Stimulated activated naive CD4-positive, alpha-beta T cell (primary cell): ENCODE measurements at regions not wholly inside any gene's neighbourhood (a gene's known extent, or its start where the extent isn't known, plus 50 kb on each side); places are given as distances from the start of the nearest gene placed in this dataset.

Source experiments
- DNase-seq, 6 experiments: peaks; one replicate each; lab custom pipeline; 2025; lab: John Stamatoyannopoulos, UW

DNA sequence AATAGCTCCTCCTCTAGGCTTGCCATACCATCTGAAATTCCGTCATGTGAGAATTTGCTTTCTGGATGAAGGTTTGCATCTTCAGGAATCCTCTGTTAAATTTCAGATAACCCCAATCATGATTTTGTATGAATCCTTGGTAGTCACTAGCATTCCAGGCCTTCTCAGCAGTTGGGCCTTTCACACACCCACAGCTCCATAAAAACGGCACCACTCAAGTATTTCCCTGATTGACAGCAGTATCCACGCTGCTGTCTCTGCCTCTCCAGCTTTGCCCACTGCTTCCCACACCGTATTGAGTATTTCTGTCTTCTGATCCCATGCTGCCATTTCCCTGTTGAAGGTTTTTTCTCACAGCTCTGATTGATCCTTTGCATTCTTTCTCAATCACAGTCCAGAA, 208.7 kb upstream of the NCAM1 start:
- no peak for DNase-seq

DNA sequence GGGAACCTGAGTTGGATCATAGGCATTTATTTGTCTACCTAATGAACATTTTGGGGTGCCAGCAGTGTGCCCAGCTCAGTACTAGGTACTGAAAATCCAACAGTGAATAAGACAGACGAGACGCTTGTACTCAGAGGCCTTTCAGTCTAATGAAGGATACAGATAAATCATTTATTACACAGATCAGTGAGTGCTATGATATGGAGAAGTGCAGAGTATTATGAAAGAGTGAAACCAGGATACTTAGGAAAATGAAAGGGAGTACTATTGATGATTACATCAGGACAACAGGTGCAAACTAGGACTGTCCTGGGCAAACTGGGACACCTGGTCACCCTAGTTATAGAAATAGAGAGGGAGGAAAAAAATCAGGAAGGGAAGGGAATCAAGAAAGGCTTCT, 207.5 kb upstream of the NCAM1 start:
- no peak for DNase-seq

DNA sequence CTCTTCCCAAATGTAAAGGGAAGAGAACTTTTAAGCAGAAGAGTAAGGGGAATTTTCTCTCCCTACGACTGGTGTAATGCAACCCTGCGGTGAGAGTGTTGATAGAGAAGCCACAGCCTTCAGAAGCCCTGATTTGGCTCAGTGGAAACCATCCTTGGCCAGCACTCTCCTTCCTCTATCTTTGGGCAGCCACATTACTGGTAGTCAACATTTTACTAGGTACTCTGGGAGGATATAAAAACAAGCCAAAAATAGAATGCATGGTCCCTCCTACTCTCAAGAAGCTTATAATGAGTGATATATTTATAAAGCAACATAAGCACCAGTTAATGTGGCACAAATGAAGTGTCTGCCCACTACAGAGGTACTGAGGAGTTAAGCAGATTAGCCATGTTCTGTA, 201.8 kb upstream of the NCAM1 start:
- DNase-seq = no peak

DNA sequence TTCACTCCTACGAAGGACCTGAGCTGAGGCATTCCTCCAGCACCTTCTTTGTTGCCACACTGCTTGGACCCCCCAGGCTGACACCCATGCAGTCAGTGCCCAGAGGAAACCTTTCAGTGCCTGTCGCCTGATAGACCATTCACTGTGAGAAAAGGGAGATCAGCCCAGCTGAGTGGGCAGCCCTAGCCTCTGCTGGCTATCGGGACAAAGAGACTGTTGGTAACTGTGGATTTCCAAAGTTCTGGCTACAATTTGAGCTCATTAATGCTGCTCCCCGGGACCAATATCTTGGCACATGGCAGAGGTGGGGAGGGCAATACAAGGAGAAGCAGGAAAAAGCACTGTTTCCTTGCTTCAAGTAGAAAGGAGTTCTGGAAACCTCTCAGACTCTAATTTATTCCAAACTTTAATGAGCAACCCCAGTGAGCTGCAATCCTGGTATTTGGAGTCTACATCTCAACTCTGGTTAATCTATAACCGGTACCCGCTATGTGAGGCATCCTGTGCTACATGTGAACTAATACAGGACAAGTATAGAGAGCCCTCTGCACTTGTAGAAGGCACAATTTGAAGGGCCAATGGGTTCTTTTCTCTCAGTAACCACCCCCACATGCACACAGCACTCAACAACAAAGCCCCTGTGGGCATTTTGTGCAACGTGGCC, 200.7 kb upstream of the NCAM1 start:
- DNase-seq = no peak

DNA sequence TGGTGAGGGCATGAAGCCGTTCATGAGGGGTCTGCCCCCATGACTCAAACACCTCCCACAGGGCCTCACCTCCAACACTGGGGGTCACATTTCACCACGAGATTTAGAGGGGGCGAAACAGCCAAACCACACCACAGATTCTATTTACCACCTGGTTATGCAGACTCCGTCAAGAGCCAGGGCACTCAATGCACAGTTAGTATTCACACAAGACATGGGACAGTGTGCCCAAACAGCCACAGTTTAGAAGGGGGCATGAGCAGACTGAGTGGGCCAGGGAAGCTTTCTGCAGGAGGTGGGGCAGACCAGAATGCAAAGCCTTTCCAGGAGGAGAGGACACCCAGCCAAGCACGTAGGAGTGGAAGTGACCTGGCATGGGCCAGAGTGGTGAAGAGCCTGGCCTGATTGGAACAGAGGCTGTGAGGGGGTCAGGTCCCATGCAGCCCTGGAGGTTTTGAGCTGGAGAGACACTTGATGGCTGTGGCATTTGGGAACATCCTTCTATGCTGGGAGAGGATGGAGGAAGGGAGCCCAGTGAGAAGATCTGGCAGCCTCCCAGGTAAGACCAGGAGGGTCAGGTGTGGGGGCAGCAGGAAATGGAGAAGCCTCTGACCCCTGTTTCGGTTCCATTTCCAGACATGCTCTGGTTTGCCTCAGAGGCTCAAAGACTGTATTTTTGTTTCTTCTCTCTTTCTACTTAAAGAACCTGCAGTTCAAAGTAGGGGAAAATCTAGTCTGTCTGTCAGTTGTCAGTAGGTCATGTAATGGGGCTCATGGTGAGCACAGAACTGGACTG, 199.1 kb upstream of the NCAM1 start:
- DNase-seq = no peak

DNA sequence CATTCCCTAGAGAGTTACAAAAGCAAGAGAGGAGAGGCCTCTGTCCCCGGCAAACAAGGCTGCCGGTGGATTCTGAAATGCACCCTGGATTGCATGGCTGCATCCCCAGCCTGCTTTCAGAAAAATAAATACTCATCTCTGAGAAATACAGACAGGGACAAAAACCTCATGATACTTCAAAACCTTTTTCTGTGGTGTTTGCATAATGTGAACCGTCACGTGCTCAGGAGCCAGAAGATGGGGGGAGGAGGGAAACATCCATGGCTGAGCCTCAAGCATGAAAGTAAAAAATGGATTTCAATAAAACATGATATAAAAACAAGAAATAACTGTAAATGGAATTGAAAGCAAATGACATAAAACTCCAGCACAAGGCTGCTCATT, 198.5 kb upstream of the NCAM1 start:
- DNase-seq = no peak

DNA sequence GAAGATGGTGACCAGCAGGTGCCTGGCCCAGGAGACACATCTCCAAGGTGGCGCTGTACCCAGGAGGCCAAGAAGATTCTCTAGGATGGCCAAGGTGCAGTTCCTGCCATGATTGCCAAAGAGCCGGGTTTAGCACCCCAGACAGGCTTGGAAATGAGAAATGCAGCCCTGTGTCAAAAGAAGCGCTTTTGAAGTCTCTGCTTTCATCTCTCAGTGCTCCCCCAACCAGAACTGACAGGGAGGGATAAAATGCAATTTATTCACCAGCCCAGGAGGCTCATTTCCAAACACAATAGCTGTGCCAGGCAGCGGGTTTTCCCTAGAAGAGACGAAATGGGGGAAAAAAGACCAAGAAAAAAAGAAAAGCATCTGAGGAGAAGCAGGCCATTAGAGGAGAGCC, 195.9 kb upstream of the NCAM1 start:
- DNase-seq = no peak

DNA sequence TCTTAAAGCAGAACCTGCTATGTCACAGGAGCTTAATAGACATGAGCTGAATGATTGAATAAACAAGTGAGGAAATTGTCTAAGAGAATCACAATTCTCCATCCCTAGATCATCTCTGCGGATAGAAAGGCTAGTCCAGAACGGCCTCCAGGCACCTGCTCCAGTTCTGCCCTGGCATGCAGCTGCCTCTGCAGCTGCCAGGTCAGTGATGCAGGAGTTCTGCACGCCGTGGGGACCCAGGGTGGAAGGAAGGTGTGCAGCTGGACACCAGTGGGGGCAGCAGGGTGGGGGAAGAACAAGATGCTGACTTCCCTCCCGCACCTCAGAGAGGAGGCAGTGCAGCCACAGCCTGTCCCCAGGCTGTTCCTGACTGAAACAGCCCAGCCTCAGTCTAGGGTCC, 192.1 kb upstream of the NCAM1 start:
- DNase-seq = no peak

DNA sequence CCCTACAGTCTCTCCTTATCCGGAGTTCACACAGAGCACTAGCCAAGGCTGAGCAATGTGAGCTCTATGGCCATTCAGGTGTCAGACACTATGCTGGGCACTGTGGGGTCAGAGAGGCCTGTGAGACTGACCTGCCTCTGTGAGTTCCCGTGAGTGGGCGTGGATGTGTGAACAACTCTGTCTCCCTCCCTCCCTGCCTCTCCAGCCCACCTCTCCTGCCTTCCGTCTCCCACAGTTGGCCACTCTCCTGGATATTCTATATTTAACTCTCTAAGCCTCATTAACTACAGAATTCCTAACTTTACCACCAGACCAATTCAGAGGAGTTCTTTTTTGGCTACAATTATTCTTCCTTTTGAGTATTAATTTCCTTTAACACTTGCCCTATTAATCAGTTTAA, 191.6 kb upstream of the NCAM1 start:
- no peak for DNase-seq

DNA sequence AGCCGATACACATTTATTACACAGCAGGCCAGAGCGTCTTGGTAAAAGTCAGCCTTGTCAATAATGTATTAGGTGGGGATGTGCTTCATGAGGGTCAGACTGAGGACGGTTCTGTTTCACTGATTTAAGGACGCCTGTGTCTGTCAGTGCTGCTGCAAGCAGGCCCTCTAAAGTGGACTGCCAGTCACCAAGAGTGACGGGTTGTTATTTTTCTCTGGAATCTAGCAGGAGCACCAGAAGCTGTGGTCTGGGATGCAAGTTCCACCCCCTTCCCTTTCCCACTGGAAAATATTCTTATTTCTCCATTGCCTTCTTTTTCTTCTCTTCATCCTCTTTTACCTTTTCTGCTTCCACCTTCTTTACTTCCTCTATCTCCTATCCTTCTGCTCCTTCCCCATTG, 191.2 kb upstream of the NCAM1 start:
- DNase-seq = no peak

DNA sequence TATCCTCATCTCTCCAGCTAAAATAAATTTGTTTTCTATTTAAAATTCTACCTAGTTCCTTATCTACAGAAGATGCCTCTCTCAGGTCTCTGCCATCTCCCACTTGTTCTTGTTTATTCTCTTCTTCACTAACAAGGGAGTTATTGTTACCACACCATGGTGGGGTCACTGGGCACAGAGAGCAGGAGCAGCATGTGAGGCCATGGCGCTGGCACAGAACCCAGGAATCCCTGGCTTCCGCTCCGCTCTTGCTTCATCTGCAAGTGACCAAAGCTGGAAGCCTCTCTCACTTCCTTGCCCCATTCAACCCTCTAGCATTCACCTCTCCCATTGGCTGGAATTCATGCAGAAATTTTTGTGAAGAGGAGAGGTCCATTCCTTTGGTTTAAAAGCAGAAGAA, 190.7 kb upstream of the NCAM1 start:
- DNase-seq = no peak

DNA sequence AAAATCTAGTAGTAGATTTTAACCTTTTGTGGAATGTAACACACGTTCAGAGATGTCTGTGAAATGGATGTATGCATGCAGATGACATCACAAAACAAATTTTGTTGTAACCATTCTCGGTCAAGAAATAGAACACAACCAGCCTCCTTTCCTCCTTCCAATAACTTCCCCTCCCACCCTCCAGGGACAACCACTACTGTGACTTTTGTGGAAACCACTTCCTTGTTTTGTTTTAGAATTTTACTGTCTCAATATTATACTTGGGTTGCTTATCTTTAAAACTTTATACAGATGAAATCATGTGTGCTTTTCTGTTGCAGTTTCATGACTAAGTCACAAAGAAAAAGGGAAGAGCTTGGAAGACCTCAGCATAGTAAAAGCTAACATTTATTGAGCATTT, 189.4 kb upstream of the NCAM1 start:
- DNase-seq = no peak

DNA sequence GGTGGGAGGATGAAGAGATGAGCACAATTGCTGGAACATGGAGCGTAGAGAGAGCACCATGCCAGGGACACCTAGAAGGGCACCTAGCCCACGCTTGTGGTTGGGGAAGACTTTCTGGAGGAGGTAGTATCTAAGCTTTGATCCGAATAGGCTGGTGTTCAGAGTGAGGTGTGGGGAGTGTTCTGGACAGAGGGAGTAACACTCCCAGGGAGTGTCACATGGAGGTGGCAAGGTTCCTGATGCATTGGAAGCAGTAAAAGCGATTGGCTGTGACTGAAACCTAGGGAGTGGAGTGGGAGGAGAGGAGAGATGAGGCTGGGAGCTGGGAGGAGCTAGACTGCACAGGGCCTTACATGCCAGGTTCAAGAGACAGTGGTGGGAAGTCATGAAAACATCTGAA, 188.0 kb upstream of the NCAM1 start:
- no peak for DNase-seq

DNA sequence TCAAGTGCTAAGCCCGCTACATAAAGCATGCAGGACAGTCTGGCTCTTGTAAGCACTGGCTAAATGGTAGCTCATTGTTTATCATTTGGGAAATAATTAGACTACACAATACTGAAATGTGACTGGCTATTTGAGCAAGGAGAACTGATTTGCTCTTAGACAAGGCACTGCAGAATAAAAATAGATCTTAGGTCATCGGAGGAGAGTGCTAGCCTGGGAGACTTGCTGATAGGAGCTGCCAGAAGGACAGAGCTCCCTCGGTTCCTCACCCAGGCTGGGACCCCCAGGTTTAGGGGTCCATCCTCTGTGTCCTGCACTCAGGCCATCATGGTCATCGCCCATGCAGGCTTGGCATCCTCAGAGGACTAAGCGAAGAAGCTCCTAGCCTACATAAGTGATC, 184.4 kb upstream of the NCAM1 start:
- DNase-seq = no peak

DNA sequence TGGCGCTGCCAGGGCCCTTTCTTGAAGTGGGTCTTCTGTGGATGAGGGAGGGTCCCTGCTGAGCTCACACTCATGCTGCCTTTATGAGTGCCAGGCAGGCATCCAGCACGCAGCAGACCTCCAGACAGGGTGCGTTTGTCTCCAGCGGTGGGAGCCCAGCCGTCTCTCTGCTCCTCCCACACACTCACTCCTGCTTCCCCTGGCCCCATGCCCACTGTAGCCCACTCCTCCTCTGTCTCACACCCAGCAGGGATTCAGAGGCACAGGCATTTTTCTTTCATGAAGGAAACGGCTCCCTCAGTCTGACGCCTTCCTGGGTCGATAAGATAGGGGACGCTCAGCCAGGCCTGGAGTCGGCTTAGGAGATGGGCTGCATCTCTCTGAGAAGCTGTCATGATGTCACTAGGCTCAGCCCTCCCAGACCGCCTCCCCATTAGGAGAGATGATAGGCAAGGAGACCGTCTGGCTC, 183.9 kb upstream of the NCAM1 start:
- DNase-seq = no peak

DNA sequence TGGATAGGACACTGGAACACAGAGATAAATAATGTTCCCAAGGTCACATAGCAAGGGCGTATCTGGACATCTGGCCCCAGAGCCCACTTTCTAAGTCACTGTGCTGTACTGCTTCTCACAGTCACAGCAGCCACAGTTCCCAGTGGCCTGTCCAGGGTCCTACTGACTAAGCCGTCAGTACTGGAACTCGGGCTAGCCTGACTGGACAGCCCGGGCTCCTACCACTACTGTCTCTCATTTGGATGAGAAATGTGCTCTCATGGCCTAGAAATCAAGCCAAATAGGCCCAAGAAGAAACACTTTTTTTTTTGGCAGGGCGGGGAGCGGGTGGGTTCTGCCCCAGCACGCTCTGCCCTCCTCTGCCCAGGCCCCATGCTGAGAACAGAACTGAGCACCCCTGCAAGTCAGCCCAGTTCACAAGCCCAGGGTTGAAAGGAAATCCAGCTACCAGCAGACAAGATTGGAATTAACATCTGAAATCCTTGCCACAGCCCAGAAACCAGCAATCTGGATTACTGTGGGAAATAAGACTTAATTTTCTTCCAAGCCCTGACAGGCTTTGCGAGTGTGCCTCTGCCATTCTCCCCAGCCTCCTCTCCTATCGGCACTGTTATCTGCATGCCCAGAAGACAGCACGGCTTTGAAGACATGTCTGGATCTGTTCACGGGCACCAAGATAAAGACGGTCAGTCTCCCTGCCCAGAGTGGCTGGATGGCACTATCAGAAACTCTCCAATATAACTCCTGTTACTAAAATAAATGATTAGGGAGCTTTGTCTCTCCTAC, 182.9 kb upstream of the NCAM1 start:
- DNase-seq = no peak

DNA sequence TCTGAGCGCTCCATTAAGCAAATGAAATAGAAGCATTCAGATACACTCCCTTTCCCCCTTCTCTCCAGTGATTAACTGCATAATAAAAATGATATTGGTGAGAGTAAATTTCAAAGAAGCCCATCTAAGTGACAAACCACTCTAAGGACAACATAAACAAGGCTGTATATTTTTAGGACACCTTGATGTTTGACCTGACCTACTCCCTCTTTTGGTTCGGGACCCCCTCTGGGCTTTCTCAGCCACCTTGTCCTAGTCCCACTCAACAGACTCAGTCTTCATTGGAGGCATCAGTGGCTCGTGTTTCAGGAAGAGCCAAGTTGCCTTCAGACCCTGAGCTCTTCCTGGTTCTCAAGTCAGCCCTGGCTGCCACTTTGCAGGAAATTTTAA, 182.3 kb upstream of the NCAM1 start:
- DNase-seq = no peak

DNA sequence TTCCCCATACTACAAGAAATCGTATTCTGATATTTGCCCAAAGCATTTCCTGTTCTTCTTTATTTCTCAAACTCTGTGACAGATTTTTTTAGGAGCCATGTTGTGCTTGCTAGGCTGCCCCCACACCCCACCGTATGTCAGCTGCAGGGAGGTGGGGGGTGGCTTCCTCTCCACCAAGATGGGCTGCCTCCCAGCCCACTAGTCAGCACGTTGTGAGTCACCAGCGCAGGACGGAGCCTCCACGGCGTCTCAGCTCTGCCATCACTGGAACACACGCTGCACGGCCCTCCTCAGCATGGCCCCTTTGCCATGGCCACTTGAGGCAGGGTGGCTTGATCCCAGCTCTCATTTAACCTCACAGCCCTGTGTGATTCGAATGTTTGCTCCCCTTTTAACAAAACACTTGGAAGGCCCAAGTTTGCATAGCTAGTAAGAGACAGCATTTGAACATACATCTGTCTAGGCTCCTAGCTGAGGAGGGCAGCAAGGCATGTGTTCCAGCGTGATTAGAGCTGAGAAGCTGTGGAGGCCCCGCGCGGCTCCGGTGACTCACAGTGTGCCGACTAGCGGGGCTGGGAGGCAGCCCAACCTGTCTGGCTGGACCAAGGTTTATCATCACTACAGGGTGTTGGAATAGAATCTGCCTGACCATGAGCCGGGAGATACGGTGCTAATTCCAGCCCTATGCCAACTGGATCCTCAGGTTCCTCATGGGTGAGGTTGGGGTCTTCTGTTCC, 180.7 kb upstream of the NCAM1 start:
- DNase-seq = no peak

DNA sequence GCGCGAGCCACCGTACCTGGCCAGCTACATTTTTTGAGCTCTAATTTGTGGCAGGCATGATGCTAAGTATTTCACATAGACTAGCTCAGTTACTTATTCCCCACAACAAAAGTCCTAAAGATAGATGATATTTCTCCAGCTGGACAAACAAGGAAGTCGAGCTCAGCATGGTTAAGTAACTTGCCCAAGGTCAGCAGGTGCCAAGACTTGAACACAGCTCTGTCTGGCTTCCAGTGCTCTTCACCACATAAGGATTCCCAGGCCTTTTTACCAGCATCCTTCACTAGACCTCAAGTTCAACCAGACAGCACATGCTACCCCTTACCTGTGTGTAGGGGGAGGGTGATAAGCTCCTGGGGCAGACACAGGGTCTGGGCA, 177.3 kb upstream of the NCAM1 start:
- DNase-seq = no peak

DNA sequence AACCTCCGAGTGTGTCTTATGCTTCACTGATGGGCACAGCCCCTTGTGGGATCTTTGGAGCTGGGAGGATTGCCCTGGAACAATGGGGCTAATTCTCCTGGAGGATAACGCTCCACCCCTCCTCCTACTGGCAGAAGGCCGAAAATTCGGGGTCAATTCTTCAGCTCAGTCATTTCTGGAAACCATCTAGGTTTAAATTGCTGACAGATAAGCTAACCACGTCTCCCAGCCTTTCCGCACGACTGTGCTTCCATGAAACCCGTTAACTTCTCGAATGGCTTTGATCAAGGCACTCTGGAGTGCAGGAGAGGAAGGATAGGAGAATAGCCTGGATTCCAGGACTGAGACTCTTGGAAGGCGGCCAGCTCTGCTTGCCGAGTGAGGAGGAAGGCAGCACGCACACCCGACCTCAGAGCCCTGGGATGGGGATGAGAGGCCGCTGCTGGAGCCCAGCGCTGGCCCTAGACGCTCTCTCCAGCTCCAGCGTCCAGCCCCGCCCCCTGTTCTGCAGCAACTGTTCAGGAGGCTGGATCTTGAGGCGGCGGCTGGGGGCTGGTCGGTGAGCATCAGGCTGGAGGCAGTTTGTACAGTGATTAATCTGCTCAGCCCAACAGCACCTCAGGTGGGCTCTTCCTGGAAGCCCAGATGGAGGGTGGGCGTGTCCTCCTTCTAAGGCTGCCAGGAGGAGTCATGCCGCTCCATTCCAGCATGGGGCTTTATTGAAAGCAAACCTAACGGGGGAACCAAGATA, 176.7 kb upstream of the NCAM1 start:
- no peak for DNase-seq

DNA sequence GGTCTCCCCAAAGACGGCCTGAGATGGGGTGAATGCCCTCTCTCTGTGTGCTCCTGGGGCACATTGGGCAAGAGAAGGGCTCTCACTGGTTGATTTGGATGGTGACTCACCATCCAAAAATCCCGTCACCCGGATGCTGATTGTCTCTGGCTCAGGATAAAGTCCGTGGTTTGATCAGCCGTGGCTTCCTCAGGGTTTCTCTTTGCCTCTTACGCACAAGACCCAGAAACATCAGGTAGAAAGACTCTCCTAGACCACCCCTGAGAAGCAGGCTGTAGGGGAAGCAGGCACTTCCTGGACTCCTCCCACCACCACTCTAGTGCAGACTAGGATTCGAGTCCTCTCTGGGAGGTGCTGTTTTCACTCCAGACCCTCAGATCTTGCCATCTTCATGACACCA, 176.1 kb upstream of the NCAM1 start:
- no peak for DNase-seq

DNA sequence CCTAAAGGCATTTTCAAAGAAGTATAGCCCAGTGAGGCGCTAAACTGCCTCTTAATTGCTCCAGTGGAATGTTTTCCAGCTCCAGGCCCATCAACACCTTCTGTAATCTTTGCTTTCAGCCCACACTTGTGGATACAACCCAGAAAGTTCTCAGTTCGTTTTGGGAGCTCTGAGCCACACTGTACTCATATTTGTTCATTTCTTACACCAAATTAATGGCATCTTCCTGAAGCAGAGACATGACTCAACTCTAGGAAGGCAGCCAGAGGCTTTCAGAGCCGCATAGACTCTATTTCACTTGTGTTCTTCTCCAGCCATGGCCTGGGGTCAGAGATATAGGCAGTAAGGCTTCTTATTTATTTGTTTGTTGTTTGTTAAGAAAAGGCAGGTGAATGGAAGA, 175.5 kb upstream of the NCAM1 start:
- DNase-seq = no peak
